HG03108 (cell line): ENCODE measurements at regions not wholly inside any gene's neighbourhood (a gene's known extent, or its start where the extent isn't known, plus 50 kb on each side); places are given as distances from the start of the nearest gene placed in this dataset.
A peak's percentile ranks its signal among the peaks of the same experiment; 100 is the strongest.

Experiments
- ATAC-seq: cut with Tn5 transposase; IDR thresholded peaks from one replicate; pipeline ENCODE4 v1.9.1; 2021; ENCODE audit warnings: moderate library complexity; ENCODE audit not compliant: unreplicated experiment

DNA sequence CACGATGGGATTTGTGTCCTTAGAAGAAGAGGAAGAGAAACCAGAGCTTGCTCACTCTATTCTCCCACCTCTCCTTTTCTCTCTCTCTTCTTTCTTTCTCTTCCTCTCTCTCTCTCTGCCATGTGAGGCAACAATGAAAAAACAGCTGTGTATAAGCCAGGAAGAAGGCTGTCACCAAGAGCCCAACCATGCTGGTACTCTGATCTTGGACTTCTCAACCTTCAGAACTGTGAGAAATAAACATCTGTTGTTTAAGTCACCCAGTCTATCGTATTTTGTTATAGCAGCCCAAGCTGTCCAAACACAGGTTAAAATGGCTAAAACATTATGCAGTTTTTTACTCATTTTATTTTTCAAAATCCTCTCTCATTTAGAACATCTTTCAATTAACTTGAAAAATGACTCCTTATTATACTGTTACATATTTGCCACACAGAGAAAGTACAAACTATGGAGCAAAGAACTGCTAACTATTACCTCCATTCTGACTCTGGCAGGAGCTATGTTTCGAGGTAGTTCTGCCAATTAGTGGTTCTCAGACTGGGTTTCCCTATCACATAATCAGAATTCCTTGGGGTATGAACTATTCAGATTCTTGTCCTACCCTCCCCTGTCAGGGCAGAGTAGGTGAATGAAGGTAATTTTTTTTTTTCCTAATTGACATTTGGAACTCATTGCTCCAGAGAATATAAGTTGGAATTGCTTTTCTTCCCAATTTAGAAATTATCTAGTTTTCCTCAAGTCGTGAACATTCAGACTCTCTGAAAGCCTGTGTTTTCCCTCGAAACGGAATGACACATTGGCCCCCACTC is 434.6 kb downstream of the ENC1 start:
- no peak for ATAC-seq

- peak; percentile 49 for ATAC-seq
These were observed 439.0 kb downstream of the ENC1 start for GRCh38 chr5:74201334-74202081.

DNA sequence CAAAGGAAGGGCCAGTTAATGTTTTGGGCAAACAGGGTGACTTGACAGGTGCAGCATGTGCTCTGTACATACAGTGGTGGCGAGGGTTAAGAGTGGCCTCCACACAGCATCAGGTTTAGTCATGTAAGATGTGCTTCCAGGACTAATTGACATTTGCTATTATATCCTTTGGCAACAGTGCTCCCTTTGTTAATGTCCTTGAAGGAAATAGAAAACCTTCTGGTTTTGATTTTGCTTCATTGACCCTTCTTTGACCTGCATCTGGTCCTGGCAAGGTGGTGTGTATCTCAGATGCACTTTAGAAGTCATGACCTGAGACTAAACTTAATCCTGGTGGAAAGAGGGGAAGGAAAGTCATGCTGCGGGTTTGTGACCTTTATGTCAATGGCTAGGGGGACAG is 440.0 kb downstream of the ENC1 start:
- no peak for ATAC-seq

DNA sequence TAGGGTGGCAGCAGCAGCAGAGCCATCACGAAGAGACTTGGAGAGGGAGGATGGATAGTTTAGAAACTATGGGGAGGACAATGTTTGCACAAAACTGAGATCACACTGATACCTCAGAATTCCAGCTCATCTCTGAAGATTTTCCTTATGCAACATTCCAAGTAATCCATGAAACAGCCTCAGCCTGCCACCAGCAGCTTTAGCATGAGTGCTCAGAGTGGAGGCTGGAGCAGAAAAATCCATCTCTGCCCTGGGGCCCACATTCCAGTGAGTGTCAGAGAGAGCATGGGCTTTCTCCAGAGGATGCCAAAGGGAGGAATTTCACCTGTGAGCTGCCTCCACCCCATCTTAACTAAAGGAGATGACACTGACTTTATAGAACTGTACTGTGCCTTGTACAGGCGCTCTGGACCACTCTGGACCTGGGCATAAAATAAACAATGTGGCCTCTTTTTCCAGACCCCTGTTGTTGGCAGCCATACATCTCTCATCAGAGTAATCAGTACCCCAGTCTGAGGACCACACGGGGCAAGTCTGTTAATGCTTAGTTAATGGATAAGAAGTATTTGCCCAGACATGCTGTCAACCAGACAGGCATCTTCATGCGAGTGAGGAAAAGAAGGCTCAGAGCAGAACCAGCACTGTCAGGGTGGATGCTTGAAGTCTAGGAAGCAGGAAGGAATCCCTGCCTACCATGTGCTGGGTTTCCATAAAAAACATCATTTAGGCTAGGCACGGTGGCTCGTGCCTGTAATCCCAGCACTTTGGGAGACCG is 440.9 kb downstream of the ENC1 start:
- ATAC-seq = no peak

GRCh38 chr5:74199005-74199404 is 441.5 kb downstream of the ENC1 start:
- peak; percentile 30 for ATAC-seq

DNA sequence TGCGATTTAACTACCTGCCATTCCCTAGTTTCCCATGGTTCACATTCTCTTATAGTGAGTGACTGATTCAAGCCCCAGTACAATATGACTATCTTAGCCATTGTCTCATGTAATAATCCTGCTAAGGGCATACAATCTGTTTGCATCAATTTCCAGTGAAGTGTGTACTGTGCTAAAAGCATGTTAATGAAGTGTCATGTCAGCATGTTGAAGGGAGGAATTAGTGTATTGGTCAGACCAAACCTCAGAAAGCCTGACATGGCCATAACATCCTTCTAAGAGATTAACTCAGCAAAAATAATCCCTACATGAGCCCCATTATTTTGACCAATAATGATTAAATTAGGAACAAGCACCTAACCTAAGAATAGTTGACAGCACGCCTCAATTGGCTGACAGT is 442.4 kb downstream of the ENC1 start:
- no peak for ATAC-seq

- peak; percentile 64 for ATAC-seq
These were observed 444.3 kb downstream of the ENC1 start for GRCh38 chr5:74196233-74196632.

DNA sequence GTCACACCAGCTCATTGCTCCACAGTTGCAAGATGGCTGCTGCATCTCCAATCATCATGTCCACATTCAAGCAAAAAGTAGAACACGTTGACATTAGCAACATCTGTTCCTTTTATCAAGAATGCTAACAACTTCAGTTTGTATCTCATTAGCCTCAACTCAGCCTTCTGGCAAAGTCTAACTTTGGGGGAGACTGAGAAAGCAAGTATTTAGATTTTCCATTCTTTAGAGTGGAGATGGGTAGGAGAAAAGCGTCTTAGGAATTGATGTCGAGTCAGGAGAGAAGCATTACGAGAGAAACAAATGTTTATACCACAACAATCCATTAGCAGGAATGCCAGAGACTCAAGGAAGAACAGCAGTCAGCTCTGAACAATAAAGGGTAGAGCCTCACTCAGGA is 446.3 kb downstream of the ENC1 start:
- no peak for ATAC-seq

DNA sequence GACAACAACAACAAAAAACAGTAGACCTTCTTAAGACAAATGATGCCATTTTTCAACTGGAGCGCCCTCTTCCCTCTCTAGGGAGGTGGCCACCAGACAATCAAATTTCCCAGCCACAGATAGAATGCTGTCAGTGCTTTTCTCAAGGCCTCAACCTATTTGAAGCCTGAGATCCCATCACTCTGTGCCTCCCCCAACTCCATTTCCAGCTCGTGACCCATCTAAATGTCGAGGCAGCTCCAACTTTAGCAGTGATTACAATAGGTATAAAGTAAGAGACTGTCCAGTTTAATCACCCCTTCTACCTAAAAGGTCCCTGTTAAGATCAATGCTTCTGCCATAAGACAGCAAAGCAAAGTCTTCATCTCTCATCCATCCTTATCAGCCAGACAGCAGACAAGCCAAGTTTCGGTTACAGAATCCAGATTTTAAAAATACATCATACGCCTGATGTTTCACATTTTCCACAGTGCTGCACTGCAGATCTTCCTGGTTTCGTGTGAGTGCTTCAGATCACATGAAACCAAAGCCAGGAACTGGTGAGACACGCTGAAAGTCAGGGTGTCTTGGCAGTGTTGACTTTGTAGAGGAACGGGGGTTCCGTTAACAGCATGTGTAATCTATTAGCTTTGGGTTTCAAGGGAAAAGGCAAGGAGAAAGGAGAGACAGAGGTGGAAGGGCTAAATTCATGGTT is 447.8 kb downstream of the ENC1 start:
- no peak for ATAC-seq

DNA sequence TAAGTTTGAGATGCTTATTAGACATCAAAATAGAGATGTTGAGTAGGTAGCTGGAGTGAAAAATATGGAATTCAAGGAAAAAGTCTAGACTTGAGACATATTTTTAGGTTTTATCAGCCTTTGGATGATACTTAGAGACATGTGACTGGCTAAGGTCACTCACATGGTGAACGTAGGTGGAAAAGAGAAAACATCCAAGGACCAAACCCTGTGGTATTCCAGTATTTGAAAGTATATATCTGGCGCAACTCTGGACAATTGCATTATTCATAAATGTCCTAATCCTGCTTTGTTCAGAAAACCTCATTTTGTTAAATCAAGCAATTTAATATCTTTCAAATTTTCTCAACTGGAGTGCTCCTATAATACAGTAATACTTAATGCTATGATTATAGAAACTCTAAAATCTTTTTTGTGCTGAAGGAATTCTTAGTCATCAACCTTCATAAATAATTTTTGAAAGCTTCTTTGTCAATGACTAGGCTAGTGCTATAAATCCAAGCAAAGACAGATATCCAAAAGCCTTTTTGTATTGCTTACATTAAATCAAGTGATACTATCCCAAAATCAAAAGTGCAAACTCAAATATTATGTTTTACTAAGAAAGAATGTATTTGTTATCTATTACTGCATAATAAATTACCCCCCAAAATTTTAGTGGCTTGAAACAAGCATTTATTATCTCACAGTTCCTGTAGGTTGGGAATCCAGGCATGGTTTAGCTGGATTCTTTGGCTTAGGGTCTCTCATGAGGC is 452.0 kb downstream of the ENC1 start:
- no peak for ATAC-seq

GRCh38 chr5:74187757-74188156 is 452.8 kb downstream of the ENC1 start:
- ATAC-seq = no peak

GRCh38 chr5:74186356-74187315 is 453.9 kb downstream of the ENC1 start:
- ATAC-seq = no peak

- ATAC-seq = no peak
These were observed 454.9 kb downstream of the ENC1 start for GRCh38 chr5:74185599-74185998.

DNA sequence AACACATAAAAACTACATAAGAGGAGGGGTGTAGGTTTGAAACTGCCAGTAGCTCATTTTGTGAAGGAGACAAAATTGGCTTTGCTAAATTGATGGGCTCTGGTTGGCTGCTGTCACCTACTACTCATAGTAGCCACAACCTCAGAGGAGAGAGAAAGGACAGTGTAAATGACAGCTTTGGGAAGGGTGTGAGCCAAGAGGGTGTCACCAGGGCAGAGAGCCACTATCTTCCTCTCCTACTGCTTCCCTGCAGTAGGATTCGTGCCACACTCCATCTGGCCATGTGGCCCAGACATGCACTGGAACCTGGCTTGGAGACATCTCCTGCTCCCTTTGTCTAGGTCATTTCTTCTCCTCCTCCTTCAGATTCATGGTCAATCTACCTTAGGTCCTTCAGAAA is 455.9 kb downstream of the ENC1 start:
- ATAC-seq = no peak

DNA sequence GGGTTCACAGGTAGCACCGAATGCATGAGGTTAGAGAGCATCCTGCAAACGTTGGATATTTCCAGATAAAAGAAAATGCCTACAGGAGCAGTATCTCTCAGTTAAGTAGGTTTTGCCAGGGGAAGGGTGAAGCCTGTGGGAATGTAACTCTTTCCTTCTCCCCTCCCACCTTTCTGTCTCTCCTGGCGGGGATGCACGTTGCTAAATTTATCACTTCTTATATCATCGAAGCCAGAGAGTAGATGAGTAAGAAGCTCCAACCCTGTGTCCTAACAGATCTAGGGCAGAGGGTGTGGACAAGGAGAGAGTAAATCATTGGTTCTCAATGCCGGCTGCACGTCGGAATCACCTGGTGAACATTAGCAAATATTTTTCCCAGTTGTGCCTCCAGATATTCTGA is 457.5 kb downstream of the ENC1 start:
- ATAC-seq = no peak

GRCh38 chr5:74182603-74183002 is 457.9 kb downstream of the ENC1 start:
- ATAC-seq = no peak

GRCh38 chr5:74179701-74180100 is 460.8 kb downstream of the ENC1 start:
- ATAC-seq = no peak

GRCh38 chr5:74179179-74179578 is 461.3 kb downstream of the ENC1 start:
- no peak for ATAC-seq

- ATAC-seq = no peak
These were observed 462.6 kb downstream of the ENC1 start for GRCh38 chr5:74177961-74178360.
